Upper lobe of left lung (tissue), 4 donors: ENCODE measurements at regions not wholly inside any gene's neighbourhood (a gene's known extent, or its start where the extent isn't known, plus 50 kb on each side); places are given as distances from the start of the nearest gene placed in this dataset.

Source experiments
- CTCF ChIP-seq, 6 experiments: fragments of 450-650 bp in 4 of 6; fragments of 200-600 bp in 2 of 6; sonication (generic) in 2 of 6; IDR thresholded peaks; one replicate each; pipeline ENCODE4 v1.5.1; 2016 to 2019; ENCODE audit warnings: antibody characterized with exemption in 6 of 6
- EP300 ChIP-seq, 4 donors: sonication (generic); formaldehyde crosslinking; IDR thresholded peaks; one replicate each; pipeline ENCODE4 v1.5.1; 2017; ENCODE audit warnings: antibody characterized with exemption in 4 of 4, control low read depth in 2 of 4
- POLR2A ChIP-seq, 4 donors: fragments of 450-650 bp; IDR thresholded peaks; one replicate each; pipeline ENCODE4 v1.5.1; 2016 to 2017; ENCODE audit warnings: antibody characterized with exemption in 4 of 4, mild to moderate bottlenecking in 2 of 4
- POLR2AphosphoS5 ChIP-seq, 2 donors: sonication (generic); formaldehyde crosslinking; IDR thresholded peaks; one replicate each; pipeline ENCODE4 v1.5.1; 2017; ENCODE audit warnings: antibody characterized with exemption in 2 of 2

GRCh38 chr5:120043431-120043830 is 414.1 kb downstream of the FAM170A start:
- no peak for TF ChIP-seq POLR2AphosphoS5 (IDR thresholded peaks at IDR 0.05)
- TF ChIP-seq POLR2A (IDR thresholded peaks at IDR 0.05), result no peak
- TF ChIP-seq CTCF (IDR thresholded peaks at IDR 0.05), result no peak
- no peak for TF ChIP-seq EP300 (IDR thresholded peaks at IDR 0.05)
